HEK293T (cell line): ENCODE measurements at regions not wholly inside any gene's neighbourhood (a gene's known extent, or its start where the extent isn't known, plus 50 kb on each side); places are given as distances from the start of the nearest gene placed in this dataset.

Source experiments
- ARNT ChIP-seq: fragments of 450-650 bp; IDR thresholded peaks from 2 replicates; pipeline ENCODE4 v1.6.1; 2017; ENCODE audit warnings: mild to moderate bottlenecking
- BHLHE40 ChIP-seq: fragments of 450-650 bp; IDR thresholded peaks from 2 replicates; pipeline ENCODE4 v1.6.1; 2016; ENCODE audit warnings: mild to moderate bottlenecking, moderate library complexity, borderline replicate concordance
- FOXA1 ChIP-seq: fragments of 450-650 bp; IDR thresholded peaks from 2 replicates; pipeline ENCODE4 v1.6.1; 2016; ENCODE audit warnings: mild to moderate bottlenecking
- FOXK2 ChIP-seq: fragments of 450-650 bp; IDR thresholded peaks from 2 replicates; pipeline ENCODE4 v1.6.1; 2016; ENCODE audit warnings: mild to moderate bottlenecking
- FOXM1 ChIP-seq: fragments of 450-650 bp; IDR thresholded peaks from 2 replicates; pipeline ENCODE4 v1.6.1; 2017; ENCODE audit warnings: mild to moderate bottlenecking, borderline replicate concordance
- HDGF ChIP-seq: fragments of 450-650 bp; IDR thresholded peaks from 2 replicates; pipeline ENCODE4 v1.6.1; 2017; ENCODE audit warnings: antibody characterized with exemption, borderline replicate concordance
- L3MBTL2 ChIP-seq: fragments of 450-650 bp; conservative IDR thresholded peaks from 2 replicates; pipeline ENCODE4 v1.6.1; 2016; ENCODE audit warnings: mild to moderate bottlenecking
- SP1 ChIP-seq: fragments of 450-650 bp; IDR thresholded peaks from 2 replicates; pipeline ENCODE4 v1.6.1; 2017
- SUZ12 ChIP-seq: fragments of 450-650 bp; IDR thresholded peaks from 2 replicates; pipeline ENCODE4 v1.6.1; 2016; ENCODE audit warnings: mild to moderate bottlenecking
- TARDBP ChIP-seq: fragments of 450-650 bp; IDR thresholded peaks from 2 replicates; pipeline ENCODE4 v1.6.1; 2016
- ZNF384 ChIP-seq: fragments of 450-650 bp; IDR thresholded peaks from 2 replicates; pipeline ENCODE4 v1.6.1; 2016

DNA sequence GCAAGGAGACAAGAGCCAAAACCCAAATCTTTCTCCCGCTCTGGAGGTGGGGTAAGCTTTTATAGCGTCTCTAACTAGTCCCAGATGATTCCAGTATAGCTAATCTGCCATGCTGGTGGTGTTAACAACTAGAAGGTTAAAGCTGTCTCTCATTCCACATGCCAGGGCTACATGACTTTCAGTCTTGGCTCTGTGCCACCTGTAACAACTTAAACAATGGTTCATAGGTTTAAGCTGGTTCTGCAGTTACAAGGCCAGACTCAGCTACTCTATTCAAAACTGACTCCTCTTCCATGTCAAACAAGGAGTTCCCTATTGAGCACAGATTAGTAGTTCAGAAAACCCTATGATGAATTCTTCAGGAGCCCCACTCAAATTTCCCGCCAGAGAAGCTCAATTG is 128.9 kb downstream of the ELOVL4 start:
- TF ChIP-seq SUZ12 (no peak), FOXK2 (no peak), L3MBTL2 (no peak), ZNF384 (no peak), BHLHE40 (no peak), FOXM1 (no peak), SP1 (no peak), FOXA1 (no peak), TARDBP (no peak), HDGF (no peak), ARNT (no peak)
